Mucosa of rectum (tissue), 2 donors: ENCODE measurements at regions not wholly inside any gene's neighbourhood (a gene's known extent, or its start where the extent isn't known, plus 50 kb on each side); places are given as distances from the start of the nearest gene placed in this dataset.

Experiments
- H3K27ac ChIP-seq, 2 donors: one replicate each; pipeline ENCODE4 v1.7.0; 2013; ENCODE audit warnings: inconsistent platforms in 2 of 2, low read depth in 2 of 2, low read length in 2 of 2
- H3K27me3 ChIP-seq, 2 donors: one replicate each; pipeline ENCODE4 v1.7.0; 2013; ENCODE audit warnings: low read length in 2 of 2; ENCODE audit not compliant: control insufficient read depth in 2 of 2, insufficient read depth in 2 of 2
- H3K36me3 ChIP-seq, 2 donors: one replicate each; pipeline ENCODE4 v1.7.0; 2013; ENCODE audit warnings: low read length in 2 of 2; ENCODE audit not compliant: control insufficient read depth in 2 of 2, insufficient read depth in 2 of 2
- H3K4me1 ChIP-seq, 2 donors: one replicate each; pipeline ENCODE4 v1.7.0; 2013; ENCODE audit warnings: low read length in 2 of 2, mild to moderate bottlenecking in 1 of 2; ENCODE audit not compliant: control insufficient read depth in 2 of 2, insufficient read depth in 2 of 2
- H3K4me3 ChIP-seq, 2 donors: one replicate each; pipeline ENCODE4 v1.7.0; 2013; ENCODE audit warnings: low read length in 2 of 2
- H3K9ac ChIP-seq, 2 donors: one replicate each; pipeline ENCODE4 v1.7.0; 2013; ENCODE audit warnings: low read length in 2 of 2, low read depth in 1 of 2, mild to moderate bottlenecking in 1 of 2
- H3K9me3 ChIP-seq, 2 donors: one replicate each; pipeline ENCODE4 v1.7.0; 2013; ENCODE audit warnings: low read length in 2 of 2; ENCODE audit not compliant: control insufficient read depth in 2 of 2
- donor health status: healthy.
- donor health status: Normal muscosa, but diverticular disease.

DNA sequence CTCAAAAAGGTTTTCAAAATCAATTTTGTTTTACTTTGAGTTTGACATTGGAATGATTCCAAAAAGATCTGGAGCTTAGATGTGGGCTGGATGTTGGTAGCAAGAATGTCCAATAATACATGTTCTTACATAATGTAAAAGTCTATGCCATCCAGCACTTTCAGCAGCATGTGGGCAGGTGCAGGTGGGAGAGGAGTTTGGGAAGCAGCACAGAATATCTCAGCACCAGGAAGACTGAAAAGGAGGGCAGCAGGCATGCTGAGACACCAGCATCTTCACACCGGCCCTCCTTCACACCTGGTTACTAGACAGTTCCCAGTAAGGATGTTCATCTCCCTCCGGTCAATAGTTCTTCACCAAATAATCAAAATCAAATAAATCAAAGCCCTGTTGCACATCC lies 166.6 kb downstream of the ZBTB18 start:
- Histone ChIP-seq H3K4me3 (no peak overlapping the region), H3K27me3 (no peaks in the 10 kb centered on the region), H3K4me1 (no peaks in the 10 kb centered on the region), H3K27ac (no peak overlapping the region), H3K9me3 (no peaks in the 10 kb centered on the region), H3K9ac (no peak overlapping the region), H3K36me3 (no peaks in the 10 kb centered on the region)

DNA sequence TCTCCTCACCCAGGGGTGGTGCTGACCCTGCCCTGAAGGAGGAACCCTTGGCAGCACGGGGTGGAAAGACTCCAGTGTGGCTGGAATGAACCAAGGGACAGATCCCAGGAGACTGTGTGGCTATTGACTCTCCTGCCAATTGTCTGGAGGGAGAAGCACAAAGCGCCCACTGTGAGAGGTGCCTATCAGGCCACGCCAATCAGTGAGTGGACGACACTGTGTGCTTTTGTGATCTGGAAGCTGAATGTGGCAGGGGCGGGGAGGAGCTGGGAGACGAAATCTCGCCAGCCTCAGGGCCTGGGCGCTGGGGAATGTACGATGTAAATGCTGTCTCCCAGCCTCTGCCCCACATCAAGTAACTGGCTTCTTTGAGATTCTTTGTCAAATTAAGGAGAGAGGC lies 167.1 kb downstream of the ZBTB18 start:
- H3K4me3 ChIP-seq = no peak overlapping the region
- H3K36me3 ChIP-seq = no peaks in the 10 kb centered on the region
- no peaks in the 10 kb centered on the region for H3K4me1 ChIP-seq
- H3K9me3 ChIP-seq = no peaks in the 10 kb centered on the region
- H3K27ac ChIP-seq = no peak overlapping the region
- no peaks in the 10 kb centered on the region for H3K27me3 ChIP-seq
- no peak overlapping the region for H3K9ac ChIP-seq

DNA sequence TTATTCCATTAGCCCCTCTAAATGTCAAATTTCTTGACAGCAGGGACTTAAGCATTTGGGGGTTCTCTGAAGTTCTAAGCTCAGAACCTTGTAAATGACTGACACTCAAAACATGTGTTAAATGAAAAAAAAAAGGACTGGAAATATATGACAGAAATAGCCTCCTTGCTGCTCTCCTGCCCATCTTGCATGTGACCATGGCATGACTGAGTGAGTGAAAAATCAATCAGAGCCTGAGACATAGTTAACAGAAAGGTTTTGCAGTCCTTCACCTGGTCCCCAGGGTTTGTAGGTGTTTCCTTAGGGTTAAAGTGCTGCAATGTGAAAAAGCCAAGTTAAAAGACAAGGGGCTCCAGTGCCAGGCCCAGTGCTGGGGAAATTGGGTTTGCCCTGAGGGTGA lies 168.1 kb downstream of the ZBTB18 start:
- Histone ChIP-seq H3K27ac (no peak overlapping the region), H3K9me3 (no peaks in the 10 kb centered on the region), H3K4me3 (no peak overlapping the region), H3K9ac (no peak overlapping the region), H3K4me1 (no peaks in the 10 kb centered on the region), H3K36me3 (no peaks in the 10 kb centered on the region), H3K27me3 (no peaks in the 10 kb centered on the region)

DNA sequence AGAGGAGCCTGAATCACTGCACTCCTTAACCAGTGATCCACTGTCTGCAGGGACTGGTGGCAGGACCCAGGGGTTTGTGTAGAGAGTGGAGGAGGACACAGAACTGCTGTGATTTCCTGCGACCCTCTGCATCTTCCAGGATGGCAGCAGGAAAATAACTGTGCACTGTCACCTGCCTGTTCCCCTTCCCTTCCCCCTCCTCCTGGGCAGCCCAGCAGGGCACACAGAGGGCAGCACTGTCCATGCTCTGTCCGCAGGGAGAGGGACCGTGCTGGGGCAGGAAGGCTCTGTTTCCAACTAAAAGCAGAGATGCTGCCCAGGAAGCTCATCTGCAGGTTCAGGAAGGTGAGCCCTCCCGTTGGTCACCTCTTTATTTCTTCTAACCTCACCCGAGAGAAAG lies 168.7 kb downstream of the ZBTB18 start:
- no peak overlapping the region for H3K9ac ChIP-seq
- H3K4me1 ChIP-seq = no peaks in the 10 kb centered on the region
- no peaks in the 10 kb centered on the region for H3K27me3 ChIP-seq
- no peak overlapping the region for H3K4me3 ChIP-seq
- H3K36me3 ChIP-seq = no peaks in the 10 kb centered on the region
- H3K9me3 ChIP-seq = no peaks in the 10 kb centered on the region
- no peak overlapping the region for H3K27ac ChIP-seq

DNA sequence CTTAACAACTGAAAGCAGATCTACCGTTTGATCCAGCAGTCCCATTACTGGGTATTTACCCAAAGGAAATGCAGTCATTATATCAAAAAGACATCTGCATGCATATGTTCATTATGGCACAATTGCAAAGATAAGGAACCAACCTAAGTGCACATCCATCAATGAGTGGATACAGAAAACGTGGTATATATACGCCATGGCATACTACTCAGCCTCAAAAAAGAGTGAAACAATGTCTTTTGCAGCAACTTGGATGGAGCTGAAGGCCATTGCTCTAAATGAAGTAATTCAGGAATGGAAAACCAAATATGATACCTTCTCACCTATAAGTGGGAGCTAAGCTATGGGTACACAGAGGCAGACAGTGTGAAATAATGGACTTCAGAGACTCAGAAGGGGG lies 169.3 kb downstream of the ZBTB18 start:
- no peak overlapping the region for H3K27ac ChIP-seq
- H3K4me3 ChIP-seq = no peak overlapping the region
- no peaks in the 10 kb centered on the region for H3K9me3 ChIP-seq
- no peaks in the 10 kb centered on the region for H3K4me1 ChIP-seq
- H3K36me3 ChIP-seq = no peaks in the 10 kb centered on the region
- H3K27me3 ChIP-seq = no peaks in the 10 kb centered on the region
- no peak overlapping the region for H3K9ac ChIP-seq

DNA sequence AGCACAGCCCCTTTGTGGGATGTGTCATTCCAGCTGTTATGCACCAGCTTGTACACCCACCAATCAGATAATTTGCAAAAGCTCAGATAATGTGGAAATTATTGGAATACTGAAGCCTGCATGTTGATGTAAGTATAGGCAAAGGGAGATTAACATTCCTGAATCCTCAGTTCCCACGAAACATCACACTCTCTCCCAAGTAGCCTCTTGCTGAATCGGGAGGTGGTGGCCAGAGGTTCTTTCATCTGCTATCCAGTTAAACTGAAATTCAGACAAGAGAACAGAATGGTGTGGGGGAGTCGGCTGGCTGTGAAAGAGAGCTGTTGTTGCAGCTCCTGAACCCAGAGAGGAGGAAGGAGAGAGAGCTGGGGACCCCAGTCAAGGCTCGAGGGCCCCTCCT lies 170.9 kb downstream of the ZBTB18 start:
- Histone ChIP-seq H3K4me3 (no peak overlapping the region), H3K9ac (no peak overlapping the region), H3K27me3 (no peaks in the 10 kb centered on the region), H3K27ac (no peak overlapping the region), H3K36me3 (no peaks in the 10 kb centered on the region), H3K9me3 (no peaks in the 10 kb centered on the region), H3K4me1 (no peaks in the 10 kb centered on the region)

DNA sequence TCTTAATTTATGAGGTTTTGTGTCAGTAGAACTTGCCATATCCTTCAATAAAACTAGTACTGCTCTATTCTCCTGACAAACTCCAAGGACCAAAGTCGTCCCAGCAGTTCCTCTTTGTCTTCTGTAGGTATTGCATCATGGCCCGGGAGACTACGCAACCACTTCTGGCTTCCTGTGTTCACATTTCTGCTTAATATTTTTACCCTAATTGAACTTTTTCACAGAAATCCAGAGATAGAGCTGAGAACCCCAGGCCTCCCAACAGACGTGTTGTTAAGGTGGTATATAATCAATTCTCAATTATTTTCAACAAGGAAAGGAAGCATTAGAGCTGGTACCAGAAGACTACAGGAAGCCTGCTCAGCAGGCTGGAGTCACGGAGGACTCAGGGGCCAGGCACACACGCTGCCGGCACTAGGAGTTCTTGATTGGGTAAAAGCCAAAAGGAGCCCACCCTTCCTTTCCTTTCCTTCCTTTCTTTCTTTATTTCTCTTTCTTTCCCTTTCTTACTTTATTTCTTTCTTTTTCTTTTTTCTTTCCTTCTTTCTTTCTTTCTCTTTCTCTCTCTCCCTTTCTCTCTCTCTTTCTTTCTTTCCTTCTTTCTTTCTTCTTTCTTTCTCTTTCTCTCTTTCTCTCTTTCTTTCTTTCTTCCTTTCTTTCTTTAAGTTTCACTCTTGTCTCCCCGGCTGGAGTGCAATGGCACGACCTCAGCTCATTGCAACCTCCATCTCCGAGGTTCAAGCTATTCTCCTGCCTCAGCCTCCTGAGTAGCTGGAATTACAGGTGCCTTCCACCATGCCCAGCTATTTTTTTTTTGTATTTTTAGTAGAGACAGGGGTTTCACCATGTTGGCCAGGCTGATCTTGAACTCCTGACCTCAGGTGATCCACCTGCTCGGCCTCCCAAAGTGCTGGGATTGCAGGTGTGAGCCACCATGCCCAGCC lies 173.7 kb downstream of the ZBTB18 start:
- Histone ChIP-seq H3K36me3 (no peaks in the 10 kb centered on the region), H3K4me1 (no peaks in the 10 kb centered on the region), H3K4me3 (no peak overlapping the region), H3K27me3 (no peaks in the 10 kb centered on the region), H3K9me3 (no peaks in the 10 kb centered on the region), H3K9ac (no peak overlapping the region), H3K27ac (no peak overlapping the region)

DNA sequence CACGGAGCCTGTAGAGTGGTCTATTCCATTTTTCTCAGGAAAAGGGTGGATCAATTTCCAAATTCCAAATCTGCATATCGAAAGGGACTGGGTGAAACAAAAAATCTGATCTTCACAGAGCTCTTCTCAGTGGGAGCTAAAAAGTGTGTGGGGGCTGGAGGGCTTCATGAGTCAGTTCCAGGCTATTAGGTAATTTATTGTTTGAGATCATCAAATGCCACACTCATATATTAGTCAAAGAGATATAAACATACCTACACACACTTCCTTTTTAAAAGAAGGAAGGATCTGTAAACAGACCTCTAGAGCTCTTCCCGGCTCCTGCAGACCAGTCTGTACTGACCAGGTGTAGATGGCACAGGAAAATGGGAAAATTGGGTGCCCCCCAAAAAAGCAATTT lies 175.4 kb downstream of the ZBTB18 start:
- Histone ChIP-seq H3K4me3 (no peak overlapping the region), H3K27ac (no peak overlapping the region), H3K27me3 (no peaks in the 10 kb centered on the region), H3K9me3 (no peaks in the 10 kb centered on the region), H3K36me3 (no peaks in the 10 kb centered on the region), H3K9ac (no peak overlapping the region), H3K4me1 (no peaks in the 10 kb centered on the region)

DNA sequence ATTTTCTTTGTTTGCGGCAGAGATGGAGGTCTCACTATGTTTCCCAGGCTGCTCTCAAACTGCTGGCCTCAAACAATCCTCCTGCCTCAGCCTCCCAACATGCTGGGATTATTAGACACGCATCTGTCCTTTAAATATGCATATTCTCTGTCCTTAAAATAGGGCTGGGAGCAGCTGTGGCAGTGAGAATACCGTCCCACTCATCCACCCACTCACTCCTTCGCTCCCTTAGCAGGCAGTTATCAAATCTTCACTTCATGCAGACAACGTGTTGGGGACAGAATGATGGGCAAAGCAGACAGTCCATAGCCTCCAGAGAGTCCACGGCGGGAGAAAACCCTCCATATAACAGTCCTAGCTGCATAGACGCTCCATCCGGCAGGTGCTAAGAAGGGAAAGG lies 179.4 kb downstream of the ZBTB18 start:
- Histone ChIP-seq H3K27ac (no peak overlapping the region), H3K4me3 (no peak overlapping the region), H3K9me3 (no peaks in the 10 kb centered on the region), H3K4me1 (no peaks in the 10 kb centered on the region), H3K27me3 (no peaks in the 10 kb centered on the region), H3K36me3 (no peaks in the 10 kb centered on the region), H3K9ac (no peak overlapping the region)

DNA sequence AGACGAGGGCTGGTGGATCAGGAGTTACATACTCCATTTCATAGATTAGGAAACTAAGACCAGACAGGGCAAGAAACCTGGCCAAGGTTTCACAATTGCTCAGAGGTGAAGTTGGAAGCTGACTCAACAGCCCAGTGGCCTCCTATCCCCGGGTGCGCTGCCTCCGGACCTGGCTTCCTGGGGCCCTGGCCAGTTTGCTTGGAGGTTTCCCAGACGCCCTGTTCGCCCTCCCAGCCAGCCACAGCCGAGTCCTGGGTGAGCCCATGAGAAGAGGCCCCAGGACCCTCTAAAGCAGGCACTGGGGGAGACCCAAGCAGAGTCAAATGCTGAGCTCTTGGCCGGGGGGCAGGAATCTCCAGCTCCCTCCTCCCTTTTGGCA lies 180.1 kb downstream of the ZBTB18 start:
- H3K9ac ChIP-seq = no peak overlapping the region
- H3K27ac ChIP-seq = no peak overlapping the region
- no peaks in the 10 kb centered on the region for H3K36me3 ChIP-seq
- H3K4me3 ChIP-seq = no peak overlapping the region
- H3K4me1 ChIP-seq = no peaks in the 10 kb centered on the region
- no peaks in the 10 kb centered on the region for H3K9me3 ChIP-seq
- H3K27me3 ChIP-seq = no peaks in the 10 kb centered on the region
